ENCODE measurements at regions not wholly inside any gene's neighbourhood (a gene's known extent, or its start where the extent isn't known, plus 50 kb on each side); places are given as distances from the start of the nearest gene placed in this dataset.
"Not testable (repeated sequence)": the region's sequence is repeated elsewhere in the genome, so short reads cannot be mapped to it uniquely, and the experiment has no call there.

DNA sequence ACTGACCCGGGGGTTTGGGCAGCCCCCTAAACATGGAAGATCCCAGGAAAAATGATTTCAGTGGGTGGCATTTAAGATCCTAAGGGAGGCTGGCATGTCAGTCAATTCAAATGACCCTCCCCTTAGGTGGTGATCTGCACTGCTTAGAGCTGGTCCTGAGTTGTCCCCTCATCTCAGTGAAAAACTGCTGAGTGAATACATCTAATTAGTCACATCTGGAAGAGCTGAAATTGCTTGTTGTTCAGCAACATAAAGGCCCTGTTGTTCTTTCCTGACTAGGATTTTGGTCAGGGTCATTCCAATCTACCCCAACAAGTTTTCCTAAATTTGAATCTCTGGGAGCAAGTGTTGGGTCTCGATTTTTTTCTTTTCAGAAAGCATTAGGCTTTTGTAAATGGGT is 126.4 kb downstream of the LCA5 start:
- H3K4me3 ChIP-seq (replicated peaks; ENCODE audit: low read depth, low read length): no peak overlapping the region
- TF ChIP-seq, protein P1, sequence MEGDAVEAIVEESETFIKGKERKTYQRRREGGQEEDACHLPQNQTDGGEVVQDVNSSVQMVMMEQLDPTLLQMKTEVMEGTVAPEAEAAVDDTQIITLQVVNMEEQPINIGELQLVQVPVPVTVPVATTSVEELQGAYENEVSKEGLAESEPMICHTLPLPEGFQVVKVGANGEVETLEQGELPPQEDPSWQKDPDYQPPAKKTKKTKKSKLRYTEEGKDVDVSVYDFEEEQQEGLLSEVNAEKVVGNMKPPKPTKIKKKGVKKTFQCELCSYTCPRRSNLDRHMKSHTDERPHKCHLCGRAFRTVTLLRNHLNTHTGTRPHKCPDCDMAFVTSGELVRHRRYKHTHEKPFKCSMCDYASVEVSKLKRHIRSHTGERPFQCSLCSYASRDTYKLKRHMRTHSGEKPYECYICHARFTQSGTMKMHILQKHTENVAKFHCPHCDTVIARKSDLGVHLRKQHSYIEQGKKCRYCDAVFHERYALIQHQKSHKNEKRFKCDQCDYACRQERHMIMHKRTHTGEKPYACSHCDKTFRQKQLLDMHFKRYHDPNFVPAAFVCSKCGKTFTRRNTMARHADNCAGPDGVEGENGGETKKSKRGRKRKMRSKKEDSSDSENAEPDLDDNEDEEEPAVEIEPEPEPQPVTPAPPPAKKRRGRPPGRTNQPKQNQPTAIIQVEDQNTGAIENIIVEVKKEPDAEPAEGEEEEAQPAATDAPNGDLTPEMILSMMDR (IDR thresholded peaks at IDR 0.05; ENCODE audit: low read depth, low read length, missing control alignments): no peak
- DNase-seq (ENCODE audit: extremely low read depth, low read depth): no peak

- H3K4me3 ChIP-seq (replicated peaks; ENCODE audit: low read depth, low read length): no peak overlapping the region
- no peak for DNase-seq (ENCODE audit: extremely low read depth, low read depth)
- TF ChIP-seq, protein P1 (IDR thresholded peaks at IDR 0.05; ENCODE audit: low read depth, low read length, missing control alignments): no peak
Measured at GRCh38 chr6:79408256-79408974, 128.8 kb downstream of the LCA5 start.

GRCh38 chr6:79404677-79405076 is 132.6 kb downstream of the LCA5 start:
- DNase-seq (ENCODE audit: extremely low read depth, low read depth): no peak
- H3K4me3 ChIP-seq (replicated peaks; ENCODE audit: low read depth, low read length): no peak overlapping the region
- TF ChIP-seq, protein P1 (IDR thresholded peaks at IDR 0.05; ENCODE audit: low read depth, low read length, missing control alignments): no peak

GRCh38 chr6:79404261-79404660 is 133.0 kb downstream of the LCA5 start:
- DNase-seq (ENCODE audit: extremely low read depth, low read depth): no peak

GRCh38 chr6:79403563-79403962 is 133.7 kb downstream of the LCA5 start:
- DNase-seq (ENCODE audit: extremely low read depth, low read depth): no peak
- TF ChIP-seq, protein P1 (IDR thresholded peaks at IDR 0.05; ENCODE audit: low read depth, low read length, missing control alignments): no peak

More at GRCh38 chr6:79404261-79404660, 133.0 kb downstream of the LCA5 start:
- TF ChIP-seq, protein P1 (IDR thresholded peaks at IDR 0.05; ENCODE audit: low read depth, low read length, missing control alignments): no peak
- no peak overlapping the region for H3K4me3 ChIP-seq (replicated peaks; ENCODE audit: low read depth, low read length)

DNA sequence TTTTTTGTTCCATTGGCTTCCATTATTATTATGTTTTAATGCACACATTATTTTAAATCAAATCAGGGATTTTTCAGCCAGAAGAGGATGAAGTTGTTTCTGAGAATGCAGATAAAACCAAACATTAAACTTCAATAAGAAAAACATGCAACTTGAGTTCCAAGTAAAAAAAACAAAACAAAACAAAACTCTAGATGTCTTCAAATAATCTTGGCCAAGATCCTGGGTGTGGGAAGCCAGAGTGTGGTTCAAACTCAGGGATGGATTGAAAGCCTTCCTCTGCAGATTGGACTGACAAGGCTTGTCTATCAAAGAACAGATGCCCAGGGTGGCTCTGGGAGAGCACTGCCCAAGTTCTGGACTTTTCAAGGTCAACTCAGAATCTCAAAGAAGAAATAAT is 134.1 kb downstream of the LCA5 start:
- TF ChIP-seq, protein P1 (IDR thresholded peaks at IDR 0.05; ENCODE audit: low read depth, low read length, missing control alignments): no peak
- no peak overlapping the region for H3K4me3 ChIP-seq (replicated peaks; ENCODE audit: low read depth, low read length)
- DNase-seq (ENCODE audit: extremely low read depth, low read depth): no peak

More at GRCh38 chr6:79403563-79403962, 133.7 kb downstream of the LCA5 start:
- no peak overlapping the region for H3K4me3 ChIP-seq (replicated peaks; ENCODE audit: low read depth, low read length)

DNA sequence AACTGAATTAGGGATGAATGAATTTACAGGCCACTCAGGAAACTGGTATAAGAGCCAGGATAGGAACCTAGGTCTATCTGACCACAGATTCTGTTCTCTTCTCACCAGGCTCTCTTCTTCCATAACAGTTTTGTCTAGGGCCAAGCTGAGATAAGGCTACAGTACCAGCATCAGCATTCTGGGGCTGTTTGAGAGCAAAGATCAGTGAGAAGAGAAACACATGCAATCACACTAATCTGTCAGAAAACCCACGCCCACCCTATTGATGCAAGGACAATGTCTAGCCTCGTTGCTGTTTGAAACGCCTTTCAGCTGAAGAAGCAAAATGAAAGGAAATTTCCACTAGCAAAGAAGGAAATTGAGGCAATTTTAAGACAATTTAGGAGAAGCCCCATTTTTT is 137.7 kb downstream of the LCA5 start:
- DNase-seq (ENCODE audit: extremely low read depth, low read depth): no peak
- TF ChIP-seq, protein P1 (IDR thresholded peaks at IDR 0.05; ENCODE audit: low read depth, low read length, missing control alignments): no peak
- H3K4me3 ChIP-seq (replicated peaks; ENCODE audit: low read depth, low read length): no peak overlapping the region

DNA sequence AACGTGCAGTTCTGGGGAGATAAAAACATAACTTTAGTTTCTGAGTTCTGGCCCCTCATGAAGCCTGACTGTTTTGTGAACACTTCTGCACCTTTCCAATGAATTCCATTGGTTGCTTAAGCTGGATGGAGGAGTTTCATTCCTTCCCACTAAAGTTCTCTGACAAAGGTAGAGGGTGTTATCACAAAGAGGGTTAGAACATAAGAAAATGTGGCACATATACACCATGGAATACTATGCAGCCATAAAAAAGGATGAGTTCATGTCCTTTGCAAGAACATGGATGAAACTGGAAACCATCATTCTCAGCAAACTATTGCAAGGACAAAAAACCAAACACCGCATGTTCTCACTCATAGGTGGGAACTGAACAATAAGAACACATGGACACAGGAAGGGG is 138.6 kb downstream of the LCA5 start:
- not testable (repeated sequence) for DNase-seq (ENCODE audit: extremely low read depth, low read depth); H3K4me3 ChIP-seq (replicated peaks; ENCODE audit: low read depth, low read length)
